ENCODE measurements at regions not wholly inside any gene's neighbourhood (a gene's known extent, or its start where the extent isn't known, plus 50 kb on each side); places are given as distances from the start of the nearest gene placed in this dataset.
"Not testable (repeated sequence)": the region's sequence is repeated elsewhere in the genome, so short reads cannot be mapped to it uniquely, and the experiment has no call there.

GRCh38 chr7:29649876-29650275, 86.2 kb downstream of the PRR15 start:
- no peak for TF ChIP-seq CTCF (IDR thresholded peaks at IDR 0.05; ENCODE audit: low read depth, low read length)
- Histone ChIP-seq H3K9me3 (ENCODE audit: control insufficient read depth, insufficient read depth, low read length) (peaks cover 9% of the 10 kb centered on the region; the same call in 1 of the 2 replicates), H3K4me3 (ENCODE audit: low read depth, low read length) (no peak overlapping the region), H3K27ac (ENCODE audit: low read depth, low read length) (no peak overlapping the region), H3K27me3 (ENCODE audit: control insufficient read depth, insufficient read depth, low read length) (no peaks in the 10 kb centered on the region)
- CTCF ChIA-PET: interaction anchor here (0.6 kb wide), 1 partner anchor 16 kb away, joined by 3 read pairs; no protein-coding TSS in a partner anchor
- POLR2A ChIA-PET: no interaction called here
- no peak for DNase-seq (ENCODE audit: low read depth, low spot score)

- CTCF ChIA-PET: no interaction called here
- POLR2A ChIA-PET: no interaction called here
Measured at GRCh38 chr7:29651477-29651876, 87.8 kb downstream of the PRR15 start.

GRCh38 chr7:29652556-29652955, 88.9 kb downstream of the PRR15 start:
- POLR2A ChIA-PET: no interaction called here
- H3K9me3 ChIP-seq (ENCODE audit: control insufficient read depth, insufficient read depth, low read length): peaks cover 9% of the 10 kb centered on the region; the same call in 1 of the 2 replicates

More at GRCh38 chr7:29651477-29651876, 87.8 kb downstream of the PRR15 start:
- DNase-seq (ENCODE audit: low read depth, low spot score): no peak
- H3K27ac ChIP-seq (ENCODE audit: low read depth, low read length): no peak overlapping the region
- TF ChIP-seq CTCF (IDR thresholded peaks at IDR 0.05; ENCODE audit: low read depth, low read length): no peak
- H3K4me3 ChIP-seq (ENCODE audit: low read depth, low read length): no peak overlapping the region
- peaks cover 9% of the 10 kb centered on the region; the same call in 1 of the 2 replicates for H3K9me3 ChIP-seq (ENCODE audit: control insufficient read depth, insufficient read depth, low read length)
- H3K27me3 ChIP-seq (ENCODE audit: control insufficient read depth, insufficient read depth, low read length): no peaks in the 10 kb centered on the region

DNA sequence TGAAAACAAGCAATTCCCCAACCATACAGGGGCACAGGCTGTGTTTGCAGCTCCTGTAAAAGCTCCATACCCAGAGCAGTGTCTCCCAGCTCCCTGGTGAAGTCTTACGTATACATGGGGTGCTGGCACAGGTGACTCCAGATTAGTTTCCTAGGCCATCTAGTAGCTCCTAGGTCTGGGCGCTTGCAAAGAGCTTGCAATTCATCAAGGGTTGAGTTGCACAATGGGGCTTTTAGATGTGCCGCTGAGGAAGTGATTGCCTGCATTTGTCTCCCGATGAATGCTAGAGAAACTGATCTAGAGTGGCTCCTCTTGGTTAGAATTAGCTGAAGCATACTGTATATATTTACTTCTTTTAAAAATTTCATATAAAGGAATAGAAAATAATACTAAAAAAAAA, 90.7 kb downstream of the PRR15 start:
- H3K27ac ChIP-seq (ENCODE audit: low read depth, low read length); DNase-seq (ENCODE audit: low read depth, low spot score); CTCF ChIA-PET; H3K9me3 ChIP-seq (ENCODE audit: control insufficient read depth, insufficient read depth, low read length); POLR2A ChIA-PET; H3K4me3 ChIP-seq (ENCODE audit: low read depth, low read length); H3K27me3 ChIP-seq (ENCODE audit: control insufficient read depth, insufficient read depth, low read length): not testable (repeated sequence)

More at GRCh38 chr7:29652556-29652955, 88.9 kb downstream of the PRR15 start:
- Histone ChIP-seq H3K27me3 (ENCODE audit: control insufficient read depth, insufficient read depth, low read length) (no peaks in the 10 kb centered on the region), H3K27ac (ENCODE audit: low read depth, low read length) (no peak overlapping the region), H3K4me3 (ENCODE audit: low read depth, low read length) (no peak overlapping the region)
- no peak for DNase-seq (ENCODE audit: low read depth, low spot score)
- TF ChIP-seq CTCF (IDR thresholded peaks at IDR 0.05; ENCODE audit: low read depth, low read length): no peak
- CTCF ChIA-PET: no interaction called here

GRCh38 chr7:29657288-29657687, 93.7 kb downstream of the PRR15 start:
- no peak overlapping the region for H3K4me3 ChIP-seq (ENCODE audit: low read depth, low read length)
- TF ChIP-seq CTCF (IDR thresholded peaks at IDR 0.05; ENCODE audit: low read depth, low read length): no peak

GRCh38 chr7:29657856-29658255, 94.2 kb downstream of the PRR15 start:
- DNase-seq (ENCODE audit: low read depth, low spot score): no peak
- ChIA-PET CTCF (no interaction called here), POLR2A (no interaction called here)
- TF ChIP-seq CTCF (IDR thresholded peaks at IDR 0.05; ENCODE audit: low read depth, low read length): no peak
- H3K27me3 ChIP-seq (ENCODE audit: control insufficient read depth, insufficient read depth, low read length): no peaks in the 10 kb centered on the region
- no peaks in the 10 kb centered on the region for H3K9me3 ChIP-seq (ENCODE audit: control insufficient read depth, insufficient read depth, low read length)
- no peak overlapping the region for H3K4me3 ChIP-seq (ENCODE audit: low read depth, low read length)
- no peak overlapping the region for H3K27ac ChIP-seq (ENCODE audit: low read depth, low read length)

More at GRCh38 chr7:29657288-29657687, 93.7 kb downstream of the PRR15 start:
- no peaks in the 10 kb centered on the region for H3K9me3 ChIP-seq (ENCODE audit: control insufficient read depth, insufficient read depth, low read length)
- H3K27me3 ChIP-seq (ENCODE audit: control insufficient read depth, insufficient read depth, low read length): no peaks in the 10 kb centered on the region
- ChIA-PET POLR2A (no interaction called here), CTCF (no interaction called here)
- H3K27ac ChIP-seq (ENCODE audit: low read depth, low read length): no peak overlapping the region
- DNase-seq (ENCODE audit: low read depth, low spot score): no peak

DNA sequence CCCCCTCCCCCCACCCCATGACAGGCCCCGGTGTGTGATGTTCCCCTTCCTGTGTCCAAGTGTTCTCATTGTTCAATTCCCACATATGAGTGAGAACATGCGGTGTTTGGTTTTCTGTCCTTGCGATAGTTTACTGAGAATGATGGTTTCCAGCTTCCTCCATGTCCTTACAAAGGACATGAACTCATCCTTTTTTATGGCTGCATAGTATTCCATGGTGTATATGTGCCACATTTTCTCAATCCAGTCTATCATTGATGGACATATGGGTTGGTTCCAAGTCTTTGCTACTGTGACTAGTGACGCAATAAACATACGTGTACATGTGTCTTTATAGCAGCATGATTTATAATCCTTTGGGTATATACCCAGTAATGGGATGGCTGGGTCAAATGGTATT, 95.6 kb downstream of the PRR15 start:
- H3K9me3 ChIP-seq (ENCODE audit: control insufficient read depth, insufficient read depth, low read length); H3K27me3 ChIP-seq (ENCODE audit: control insufficient read depth, insufficient read depth, low read length); POLR2A ChIA-PET; H3K27ac ChIP-seq (ENCODE audit: low read depth, low read length); H3K4me3 ChIP-seq (ENCODE audit: low read depth, low read length); DNase-seq (ENCODE audit: low read depth, low spot score): not testable (repeated sequence)
- CTCF ChIA-PET: interaction anchor here (1.0 kb wide), 1 partner anchor 416 kb away, joined by 3 read pairs; no protein-coding TSS in a partner anchor

- DNase-seq (ENCODE audit: low read depth, low spot score); CTCF ChIA-PET; POLR2A ChIA-PET; H3K9me3 ChIP-seq (ENCODE audit: control insufficient read depth, insufficient read depth, low read length); H3K27ac ChIP-seq (ENCODE audit: low read depth, low read length); H3K27me3 ChIP-seq (ENCODE audit: control insufficient read depth, insufficient read depth, low read length); H3K4me3 ChIP-seq (ENCODE audit: low read depth, low read length): not testable (repeated sequence)
Measured at GRCh38 chr7:29662899-29663298, 99.3 kb downstream of the PRR15 start.
